Thymus (tissue), 11 donors: ENCODE measurements at regions not wholly inside any gene's neighbourhood (a gene's known extent, or its start where the extent isn't known, plus 50 kb on each side); places are given as distances from the start of the nearest gene placed in this dataset.

Experiments used
- DNase-seq, 9 donors: peaks; one replicate each; pipeline ENCODE4 v3.0.0-alpha.2; 2013; ENCODE audit warnings: low spot score in 9 of 9, low read depth in 6 of 9, missing footprints in 1 of 9
- H3K27ac ChIP-seq, 2 donors: one replicate each; pipeline ENCODE4 v1.5.1; 2013; ENCODE audit warnings: control low read depth in 1 of 2, low read depth in 1 of 2, low read length in 1 of 2, mild to moderate bottlenecking in 1 of 2, moderate library complexity in 1 of 2
- H3K27me3 ChIP-seq, 2 donors: one replicate each; pipeline ENCODE4 v1.5.1; 2013; ENCODE audit warnings: low read length in 1 of 2; ENCODE audit not compliant: control insufficient read depth in 2 of 2, insufficient read depth in 1 of 2
- H3K36me3 ChIP-seq, 2 donors: one replicate each; pipeline ENCODE4 v1.5.1; 2013; ENCODE audit warnings: low read length in 1 of 2, mild to moderate bottlenecking in 1 of 2, moderate library complexity in 1 of 2; ENCODE audit not compliant: control insufficient read depth in 2 of 2, insufficient read depth in 2 of 2
- H3K4me1 ChIP-seq, 2 donors: one replicate each; pipeline ENCODE4 v1.5.1; 2013; ENCODE audit warnings: low read length in 2 of 2; ENCODE audit not compliant: control insufficient read depth in 2 of 2, insufficient read depth in 2 of 2
- H3K4me3 ChIP-seq, 2 donors: one replicate each; pipeline ENCODE4 v1.5.1; 2013; ENCODE audit warnings: low read length in 2 of 2, control low read depth in 1 of 2, mild to moderate bottlenecking in 1 of 2
- H3K9me3 ChIP-seq, 2 donors: one replicate each; pipeline ENCODE4 v1.5.1; 2013; ENCODE audit warnings: low read length in 1 of 2, mild to moderate bottlenecking in 1 of 2; ENCODE audit not compliant: control insufficient read depth in 2 of 2, insufficient read depth in 1 of 2
- WGBS: extraction: QIAGEN DNeasy Blood & Tissue Kit; methylation state at CpG from one replicate; pipeline ENCODE4 v1.1.7; 2013; 5-methylcytosine and 5-hydroxymethylcytosine counted together
- donor health status: healthy.

GRCh38 chr10:33410860-33411234 lies 76.4 kb upstream of the NRP1 start:
- Histone ChIP-seq H3K36me3 (no peaks in the 10 kb centered on the region), H3K27ac (no peak overlapping the region), H3K4me3 (no peak overlapping the region), H3K9me3 (no peaks in the 10 kb centered on the region), H3K27me3 (peaks cover 0 to 2% of the 10 kb centered on the region in 2 donors), H3K4me1 (no peaks in the 10 kb centered on the region)
- WGBS = 96% methylated on average over 4 of the region's 4 CpGs
- no peak for DNase-seq

- Histone ChIP-seq H3K4me3 (no peak overlapping the region), H3K27ac (no peak overlapping the region), H3K4me1 (no peaks in the 10 kb centered on the region), H3K27me3 (peaks cover 0 to 2% of the 10 kb centered on the region in 2 donors), H3K36me3 (no peaks in the 10 kb centered on the region), H3K9me3 (no peaks in the 10 kb centered on the region)
- DNase-seq = no peak
- 94% methylated on average over 10 of the region's 10 CpGs for WGBS
Measured at GRCh38 chr10:33410096-33410859, 75.8 kb upstream of the NRP1 start.

DNA sequence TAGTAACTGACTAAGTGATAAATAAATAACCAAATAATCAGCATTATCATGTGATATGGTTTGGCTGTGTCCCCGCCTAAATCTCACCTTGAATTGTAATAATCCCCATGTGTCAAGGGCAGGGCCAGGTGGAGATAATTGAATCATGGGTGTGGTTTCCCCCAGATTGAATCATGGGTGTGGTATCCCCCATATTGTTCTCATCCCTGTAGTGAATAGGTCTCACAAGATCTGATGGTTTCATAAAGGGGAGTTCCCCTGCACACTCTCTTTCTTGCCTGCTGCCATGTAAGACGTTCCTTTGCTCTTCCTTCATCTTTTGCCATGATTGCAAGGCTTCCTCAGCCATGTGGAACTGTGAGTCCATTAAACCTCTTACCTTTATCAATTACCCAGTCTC lies 72.1 kb upstream of the NRP1 start:
- Histone ChIP-seq H3K4me1 (no peaks in the 10 kb centered on the region), H3K27me3 (peaks cover 0 to 2% of the 10 kb centered on the region in 2 donors), H3K9me3 (no peaks in the 10 kb centered on the region), H3K27ac (no peak overlapping the region), H3K4me3 (no peak overlapping the region), H3K36me3 (no peaks in the 10 kb centered on the region)
- no peak for DNase-seq
- 96% methylated on average over 2 of the region's 2 CpGs for WGBS

- DNase-seq = no peak
- Histone ChIP-seq H3K27me3 (peaks cover 0 to 2% of the 10 kb centered on the region in 2 donors), H3K9me3 (no peaks in the 10 kb centered on the region), H3K36me3 (no peaks in the 10 kb centered on the region), H3K4me1 (no peaks in the 10 kb centered on the region), H3K27ac (no peak overlapping the region), H3K4me3 (no peak overlapping the region)
- WGBS = 94% methylated on average over 9 of the region's 9 CpGs
Measured at GRCh38 chr10:33402220-33403073, 68.0 kb upstream of the NRP1 start.

- Histone ChIP-seq H3K36me3 (no peaks in the 10 kb centered on the region), H3K4me1 (no peaks in the 10 kb centered on the region), H3K4me3 (no peak overlapping the region), H3K27ac (no peak overlapping the region), H3K9me3 (no peaks in the 10 kb centered on the region), H3K27me3 (no peaks in the 10 kb centered on the region)
- no peak for DNase-seq
- WGBS = 95% methylated on average over 2 of the region's 2 CpGs
Measured at GRCh38 chr10:33401300-33401699, 66.8 kb upstream of the NRP1 start.

GRCh38 chr10:33398796-33399195 lies 64.3 kb upstream of the NRP1 start:
- Histone ChIP-seq H3K27me3 (no peaks in the 10 kb centered on the region), H3K4me3 (no peak overlapping the region), H3K4me1 (no peaks in the 10 kb centered on the region), H3K27ac (no peak overlapping the region), H3K36me3 (no peaks in the 10 kb centered on the region), H3K9me3 (no peaks in the 10 kb centered on the region)
- DNase-seq = no peak
- 96% methylated on average over 5 of the region's 5 CpGs for WGBS

DNA sequence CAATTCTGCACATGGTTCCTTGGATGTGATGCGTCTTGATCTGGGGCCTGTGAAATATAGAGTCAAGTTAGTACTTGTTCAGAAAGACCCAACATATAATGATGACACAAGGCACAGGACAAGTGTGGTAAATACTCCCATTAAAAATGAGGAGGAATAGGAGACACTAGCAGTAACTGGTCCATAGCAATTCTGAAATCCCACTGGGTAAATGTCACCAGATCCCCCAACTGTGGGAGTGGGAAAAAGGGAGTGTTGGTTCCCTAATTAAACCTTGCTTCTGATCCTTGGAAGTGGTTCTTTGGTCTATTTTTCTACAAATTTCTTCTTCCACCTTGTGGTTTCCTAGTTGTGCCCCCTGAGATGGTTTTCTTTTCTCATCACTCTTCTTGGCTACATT lies 62.5 kb upstream of the NRP1 start:
- Histone ChIP-seq H3K4me1 (no peaks in the 10 kb centered on the region), H3K27me3 (no peaks in the 10 kb centered on the region), H3K9me3 (no peaks in the 10 kb centered on the region), H3K27ac (no peak overlapping the region), H3K4me3 (no peak overlapping the region), H3K36me3 (no peaks in the 10 kb centered on the region)
- DNase-seq = no peak
- 45% methylated on average over 1 of the region's 1 CpG for WGBS

DNA sequence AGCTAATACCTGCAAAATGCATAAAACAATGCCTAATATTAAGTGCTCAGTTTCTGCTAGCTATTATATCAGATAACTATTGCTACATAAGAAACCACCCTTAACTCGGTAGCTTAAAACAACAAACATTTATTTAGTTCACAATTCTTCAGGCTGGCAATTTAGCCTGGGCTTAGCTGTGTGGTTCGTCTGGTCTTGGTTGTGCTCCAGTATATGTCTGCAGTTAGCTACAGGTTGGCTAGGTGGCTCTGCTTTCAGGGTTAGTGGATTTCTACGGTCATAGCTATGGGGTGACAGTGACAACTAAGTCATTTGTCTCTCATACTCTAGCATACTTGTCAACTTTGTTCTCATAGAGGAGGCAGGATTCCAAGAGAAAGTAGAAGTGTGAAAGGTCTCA lies 61.8 kb upstream of the NRP1 start:
- H3K9me3 ChIP-seq = no peaks in the 10 kb centered on the region
- no peak for DNase-seq
- H3K36me3 ChIP-seq = no peaks in the 10 kb centered on the region
- no peaks in the 10 kb centered on the region for H3K4me1 ChIP-seq
- no peak overlapping the region for H3K4me3 ChIP-seq
- WGBS = 95% methylated on average over 3 of the region's 3 CpGs
- no peak overlapping the region for H3K27ac ChIP-seq
- no peaks in the 10 kb centered on the region for H3K27me3 ChIP-seq

- no peak for DNase-seq
- no peaks in the 10 kb centered on the region for H3K27me3 ChIP-seq
- no peak overlapping the region for H3K4me3 ChIP-seq
- no peaks in the 10 kb centered on the region for H3K9me3 ChIP-seq
- no peaks in the 10 kb centered on the region for H3K4me1 ChIP-seq
- no peak overlapping the region for H3K27ac ChIP-seq
- 95% methylated on average over 1 of the region's 1 CpG for WGBS
- H3K36me3 ChIP-seq = no peaks in the 10 kb centered on the region
Measured at GRCh38 chr10:33395201-33395600, 60.7 kb upstream of the NRP1 start.
